ENCODE measurements at regions not wholly inside any gene's neighbourhood (a gene's known extent, or its start where the extent isn't known, plus 50 kb on each side); places are given as distances from the start of the nearest gene placed in this dataset.

DNA sequence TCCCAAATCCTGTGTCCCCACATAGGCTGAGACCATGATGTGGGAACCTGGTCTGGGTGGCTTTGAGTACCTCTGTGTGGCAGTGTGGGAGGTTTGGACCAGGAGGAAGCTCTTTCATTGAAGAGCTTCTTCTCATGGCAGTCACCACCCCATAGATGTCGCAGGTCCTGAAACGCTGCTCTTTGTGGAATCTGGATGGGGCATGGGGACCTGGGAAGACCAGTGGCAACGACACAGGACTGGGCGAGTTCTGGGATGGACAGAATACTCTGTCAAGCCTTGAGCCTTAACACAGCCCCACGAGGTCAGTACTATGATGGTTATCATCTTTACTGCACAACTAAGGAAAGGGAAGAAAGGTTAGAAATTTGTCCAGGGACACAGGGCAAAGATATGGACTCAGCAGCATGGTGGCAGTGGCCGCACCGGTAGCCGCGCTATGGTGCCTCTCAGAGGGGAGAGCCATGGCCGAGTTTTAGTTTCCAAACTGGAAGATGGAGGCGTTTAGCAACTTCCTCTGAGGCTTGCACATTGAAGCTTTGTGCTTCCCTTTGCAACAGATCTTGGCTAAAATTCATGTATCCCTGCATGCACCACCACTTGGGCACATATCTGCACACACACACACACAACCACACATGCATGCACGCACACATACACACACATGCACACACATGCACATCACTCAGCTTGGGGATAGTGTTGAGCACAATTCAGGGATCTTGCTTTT is 117.7 kb upstream of the C1orf174 start:
- DNase-seq, result no peak

DNA sequence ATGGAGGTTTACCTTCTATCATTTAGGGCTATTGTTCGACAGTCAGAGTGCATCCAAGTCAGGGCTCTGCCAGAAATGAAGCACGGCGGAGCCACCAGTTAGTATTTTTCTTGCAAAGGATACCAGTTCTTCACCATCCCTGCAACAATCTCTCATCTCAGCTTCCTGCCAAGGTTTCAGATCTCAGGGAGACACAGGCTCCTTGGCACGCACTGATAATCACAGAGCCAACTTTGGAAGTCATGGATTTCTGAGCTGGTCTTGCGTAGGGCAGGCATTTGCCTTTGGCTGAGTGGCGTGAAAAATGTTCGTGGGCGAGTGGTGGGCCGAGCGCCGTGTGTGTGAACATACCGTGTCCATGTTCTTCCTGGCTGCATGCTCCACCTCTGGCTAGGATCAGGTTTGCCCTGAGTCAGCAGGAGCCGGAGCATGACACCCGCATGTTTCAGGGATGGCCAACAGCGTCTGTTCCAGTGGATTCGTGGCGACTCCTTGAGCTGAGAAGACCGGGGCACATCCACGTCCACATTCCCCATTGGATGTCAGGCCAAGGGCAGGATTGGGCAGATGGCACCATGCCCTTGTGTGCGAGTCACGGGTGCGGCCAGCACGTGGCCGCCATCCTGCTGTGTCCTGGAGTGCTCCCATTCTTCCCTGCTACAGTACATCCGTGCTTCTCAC is 118.5 kb upstream of the C1orf174 start:
- DNase-seq, result no peak

DNA sequence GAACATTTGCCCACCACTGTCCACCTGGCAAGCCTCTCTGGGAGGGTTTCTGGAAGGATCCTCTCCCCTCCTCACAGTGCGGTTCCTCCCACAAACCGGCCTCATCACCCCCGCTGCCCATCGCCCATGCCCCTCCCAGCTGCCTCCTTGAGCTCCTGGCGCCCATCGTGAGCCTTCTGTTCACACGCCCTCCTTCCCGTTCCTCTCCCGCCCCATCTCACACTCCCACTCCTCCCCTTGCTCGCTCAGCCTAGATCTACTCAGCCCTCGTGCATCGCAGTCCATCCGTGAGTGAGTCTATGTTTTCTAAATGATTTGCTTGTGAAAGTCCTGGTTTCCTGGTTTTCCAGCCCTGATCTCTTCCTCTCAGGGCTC is 119.1 kb upstream of the C1orf174 start:
- DNase-seq, result no peak

DNA sequence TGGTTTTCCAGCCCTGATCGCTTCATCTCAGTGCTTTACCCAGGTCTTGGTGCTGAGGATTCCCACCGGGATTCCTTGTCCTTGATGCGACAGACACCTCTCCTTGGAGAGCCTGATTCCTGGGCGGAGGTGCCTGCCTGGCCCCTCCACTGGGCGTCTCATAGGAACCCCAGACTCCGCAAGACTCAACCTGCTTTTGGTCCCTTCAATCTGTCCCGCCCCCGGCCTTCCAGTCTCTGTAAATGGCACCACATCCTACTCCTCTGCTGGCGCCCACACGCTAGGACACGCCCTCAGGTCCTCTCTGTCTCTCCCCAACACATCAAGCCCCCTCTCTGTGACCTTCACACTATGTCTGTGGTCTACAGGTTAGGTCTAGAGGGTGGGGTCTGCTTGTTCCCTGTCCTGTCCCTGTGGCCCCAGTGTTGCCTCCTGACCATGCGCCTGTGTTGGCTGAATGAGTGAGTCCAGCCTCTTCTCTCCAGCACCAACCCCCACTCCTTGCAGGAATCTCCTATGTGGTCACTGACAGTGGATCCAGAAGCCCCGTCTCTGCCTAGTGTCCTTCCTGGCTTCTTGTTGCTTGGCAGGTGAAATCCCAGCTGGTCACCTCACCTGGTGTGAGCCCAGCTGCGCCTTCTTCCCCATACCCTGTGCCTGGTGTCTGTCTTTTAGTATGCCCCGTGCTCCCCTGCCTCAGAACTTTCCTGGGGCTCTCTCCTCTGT is 119.7 kb upstream of the C1orf174 start:
- DNase-seq, result no peak

DNA sequence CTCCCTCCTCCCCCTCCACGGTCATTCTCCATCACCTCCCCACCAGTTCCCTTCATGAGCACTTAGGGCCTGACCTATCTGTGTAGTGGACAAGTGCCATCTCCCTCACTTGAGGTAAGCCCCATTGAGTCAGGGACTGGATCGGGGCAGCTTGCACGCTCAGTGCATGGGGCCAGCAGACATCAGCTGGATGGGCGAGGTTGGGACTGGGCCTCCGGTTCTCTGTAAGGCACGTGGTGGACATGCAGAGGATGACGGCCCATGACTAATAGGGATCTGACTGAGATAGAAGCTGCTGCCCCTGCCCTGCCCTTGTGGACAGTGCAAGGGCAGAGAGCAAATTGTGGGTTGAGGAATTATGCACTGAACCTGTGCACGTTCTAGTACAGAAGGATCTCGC is 120.4 kb upstream of the C1orf174 start:
- no peak for DNase-seq

DNA sequence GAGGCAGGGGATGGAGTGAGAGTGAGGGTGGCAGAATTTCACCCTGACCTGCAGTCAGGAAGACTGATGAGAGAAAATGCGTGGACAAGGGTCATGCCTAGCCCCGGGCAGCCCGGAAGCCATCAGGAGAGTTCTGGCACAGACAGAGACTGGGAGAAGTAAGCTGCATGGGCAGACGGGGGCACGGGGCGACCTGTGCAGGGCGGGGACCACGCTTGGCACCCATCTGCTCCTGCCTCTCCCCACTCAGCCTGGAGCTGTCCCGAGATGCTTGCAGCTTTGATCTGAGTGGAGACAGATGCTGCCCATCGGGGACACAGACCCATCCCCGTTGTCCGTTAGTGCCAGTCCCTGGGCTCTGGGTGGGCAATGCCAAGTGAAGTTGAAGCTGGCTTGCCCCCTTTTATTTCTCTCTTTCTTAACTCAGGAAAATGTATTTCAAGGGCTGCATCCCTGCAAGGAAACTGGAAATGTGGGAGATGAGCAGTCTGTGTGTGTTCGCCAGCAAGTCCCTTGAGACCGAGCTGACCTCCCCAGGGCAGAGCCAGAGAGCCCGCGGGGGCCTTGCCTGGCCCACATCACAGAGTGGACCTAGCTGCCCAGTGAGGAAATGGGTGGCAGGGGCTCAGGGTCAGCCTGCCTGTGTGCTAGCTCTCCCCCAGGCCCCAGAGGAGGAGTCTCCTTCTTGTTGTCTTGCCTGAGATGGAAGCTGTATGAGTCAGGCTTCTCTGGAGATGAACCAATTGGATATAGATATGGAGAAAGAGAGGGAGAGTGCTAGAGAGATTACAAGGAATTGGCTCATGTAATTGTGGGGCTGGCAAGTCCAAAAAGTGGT is 121.3 kb upstream of the C1orf174 start:
- DNase-seq, result no peak

DNA sequence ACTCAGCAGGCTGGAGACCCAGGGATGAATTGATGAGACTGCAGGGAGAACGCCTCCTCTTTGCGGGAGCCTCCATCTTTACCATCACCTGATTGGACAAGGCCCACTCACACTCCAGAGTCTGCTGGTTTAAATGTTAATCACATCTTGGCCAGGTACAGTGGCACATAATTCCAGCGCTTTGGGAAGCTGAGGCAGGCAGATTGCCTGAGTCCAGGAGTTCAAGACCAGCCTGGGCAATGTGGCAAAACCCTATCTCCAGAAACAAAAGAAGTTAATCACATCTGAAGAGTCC is 121.8 kb upstream of the C1orf174 start:
- no peak for DNase-seq

DNA sequence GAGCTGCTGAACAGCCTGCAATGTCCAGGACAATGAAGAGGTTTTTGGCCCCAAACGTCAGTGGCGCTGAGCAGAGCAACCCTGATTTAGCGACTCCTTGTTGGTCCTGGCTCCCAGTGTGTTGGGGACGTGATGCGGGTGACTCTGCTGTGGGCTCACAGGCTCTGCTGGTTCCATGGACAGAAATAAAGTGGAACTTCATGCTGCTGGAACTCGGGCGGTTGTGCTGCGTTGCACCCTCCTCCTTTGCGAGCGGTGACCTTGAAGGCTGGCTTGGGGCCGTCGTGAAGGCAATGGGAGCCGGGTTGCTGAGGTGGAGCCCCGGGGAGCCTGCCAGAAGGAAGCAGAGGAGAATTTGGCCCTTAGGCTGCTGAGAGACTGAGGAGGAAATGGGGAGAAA is 122.6 kb upstream of the C1orf174 start:
- no peak for DNase-seq

DNA sequence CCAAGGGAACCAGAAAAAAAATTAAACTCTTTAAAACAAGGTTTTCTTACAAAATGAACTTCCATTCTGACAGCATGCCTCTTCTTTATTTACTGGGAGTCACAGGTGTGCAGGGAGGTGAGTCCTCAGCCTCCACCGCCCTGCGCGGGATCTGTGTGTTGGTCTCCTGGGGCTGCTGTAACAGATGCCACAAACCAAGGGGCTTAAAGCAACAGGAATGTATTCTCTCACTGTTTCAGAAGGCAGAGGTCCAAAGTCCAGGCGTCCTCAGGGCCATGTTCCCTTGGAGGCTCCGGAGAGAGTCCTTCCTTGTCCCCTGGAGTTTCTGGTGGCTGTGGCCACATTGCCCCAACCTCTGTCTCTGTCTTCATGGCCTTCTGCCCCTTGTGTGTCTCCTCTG is 123.6 kb upstream of the C1orf174 start:
- DNase-seq, result no peak

DNA sequence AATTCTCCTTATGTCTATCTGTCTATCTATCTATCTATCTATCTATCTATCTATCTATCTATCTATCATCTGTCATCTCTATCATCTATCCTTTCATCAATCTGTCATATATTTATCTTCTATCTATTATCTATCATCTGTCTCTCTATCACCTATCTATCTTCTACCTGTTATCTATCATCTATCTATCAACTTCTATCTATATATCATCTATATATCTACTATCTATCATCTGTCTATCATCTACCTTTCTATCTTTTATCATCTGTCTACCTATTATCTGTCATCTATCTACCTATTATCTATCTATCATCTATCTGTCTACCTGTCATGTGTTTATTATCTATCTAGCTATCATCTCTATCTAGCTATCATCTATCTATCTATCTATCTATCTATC is 124.7 kb upstream of the C1orf174 start:
- no peak for DNase-seq

DNA sequence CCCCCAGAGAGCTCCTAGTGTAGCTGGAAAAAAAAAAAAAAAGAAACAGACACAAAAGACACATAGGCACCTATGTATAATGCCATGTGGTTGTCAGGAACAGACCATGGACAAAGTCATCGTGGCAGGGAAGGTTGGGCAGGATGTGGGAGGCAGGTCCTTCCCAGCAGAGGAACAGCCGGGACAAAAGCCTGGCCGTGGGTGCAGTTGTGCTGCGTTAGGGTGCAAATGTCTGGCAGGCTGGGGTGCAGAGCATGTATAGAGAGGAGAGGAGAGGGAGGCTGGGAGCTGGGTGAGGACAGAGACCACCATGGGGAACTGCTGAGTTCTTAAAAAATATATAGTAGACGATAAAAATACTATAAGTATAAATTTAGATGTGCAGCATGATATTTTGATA is 125.7 kb upstream of the C1orf174 start:
- DNase-seq, result no peak

DNA sequence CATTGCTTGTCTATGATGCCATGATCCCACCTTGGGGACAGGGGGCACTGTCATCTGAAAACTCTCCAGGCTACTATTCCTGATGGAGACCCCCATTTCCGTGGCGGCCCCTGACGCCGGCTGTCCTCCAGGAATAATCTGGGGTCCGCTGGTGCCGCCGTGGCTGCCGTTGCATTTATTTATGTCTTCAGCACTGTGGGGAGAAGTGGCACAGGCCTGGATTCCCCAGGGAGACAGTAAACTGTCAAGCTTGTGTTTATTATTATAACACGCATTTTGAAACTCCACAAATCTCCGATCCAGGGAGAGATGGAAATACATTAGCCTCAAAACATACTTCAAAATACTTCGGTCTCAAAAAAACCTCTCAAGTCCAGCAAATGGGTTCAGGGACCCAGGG is 126.9 kb upstream of the C1orf174 start:
- no peak for DNase-seq

DNA sequence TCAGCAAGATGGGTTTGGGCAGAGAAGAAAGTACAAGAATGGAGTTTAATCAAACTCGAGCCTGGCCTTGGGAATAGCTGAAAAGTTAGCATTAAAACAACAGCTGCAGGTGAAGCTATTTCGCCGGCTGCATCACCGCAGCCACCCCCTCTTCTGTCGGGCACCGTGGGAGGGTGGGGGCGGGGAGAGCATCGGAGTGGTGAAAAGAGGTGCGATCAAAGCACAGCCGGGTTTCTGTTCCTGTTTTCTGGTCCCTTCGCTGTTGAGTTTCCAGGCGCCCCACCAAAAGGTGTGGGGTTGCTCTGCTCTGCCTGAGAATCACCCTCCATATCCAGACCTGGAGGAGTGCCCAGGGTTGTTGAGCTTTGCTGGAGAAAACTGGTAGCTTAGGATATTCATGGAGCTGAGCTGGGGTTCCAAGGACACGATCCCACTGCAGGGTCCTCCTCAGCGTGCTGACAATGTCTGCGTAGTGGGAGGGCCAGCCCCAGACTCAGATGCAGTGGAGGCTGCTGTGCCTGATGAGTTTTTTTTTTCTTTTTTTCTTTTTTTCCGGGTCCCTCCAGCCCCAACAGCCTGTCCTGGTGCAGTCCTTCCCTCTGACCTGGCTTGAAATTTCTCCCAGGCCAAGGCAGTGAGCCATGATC is 127.5 kb upstream of the C1orf174 start:
- DNase-seq, result no peak

DNA sequence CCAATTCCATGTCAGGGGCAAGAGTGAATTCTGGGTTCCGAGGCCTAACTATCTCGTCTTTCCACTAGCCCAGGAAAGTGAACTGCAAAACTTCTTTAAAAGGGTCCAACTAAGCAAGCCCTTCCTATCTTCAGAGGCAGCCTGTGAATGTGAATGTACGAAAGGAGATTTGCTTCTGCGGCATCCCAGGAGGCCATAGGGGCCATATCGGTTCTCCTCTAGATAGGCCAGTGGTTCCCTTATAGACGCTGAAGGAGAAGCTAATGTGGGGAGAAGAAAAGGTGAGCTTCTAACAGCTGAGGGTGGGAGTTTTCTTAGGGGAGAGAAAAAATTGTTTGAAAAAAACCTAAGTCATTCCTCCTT is 128.0 kb upstream of the C1orf174 start:
- DNase-seq, result no peak

DNA sequence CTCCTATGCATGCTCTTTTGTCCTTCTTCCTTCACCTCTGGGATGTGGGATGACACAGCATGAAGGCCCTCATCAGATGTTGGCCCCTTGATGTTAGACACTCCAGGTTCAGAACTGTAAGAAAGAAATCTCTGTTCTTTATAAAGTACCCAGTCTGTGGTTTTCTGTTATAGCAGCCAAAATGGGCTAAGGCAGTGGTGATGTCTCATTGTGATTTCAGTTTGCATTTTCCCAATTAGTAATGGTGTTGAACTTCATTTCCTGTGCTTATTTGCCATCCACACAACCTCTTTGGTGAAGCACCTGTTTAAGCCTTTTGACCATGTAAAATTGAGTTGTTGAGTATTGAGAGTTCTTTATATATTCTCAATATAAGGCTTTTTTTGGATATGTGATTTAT is 129.3 kb upstream of the C1orf174 start:
- DNase-seq, result no peak

DNA sequence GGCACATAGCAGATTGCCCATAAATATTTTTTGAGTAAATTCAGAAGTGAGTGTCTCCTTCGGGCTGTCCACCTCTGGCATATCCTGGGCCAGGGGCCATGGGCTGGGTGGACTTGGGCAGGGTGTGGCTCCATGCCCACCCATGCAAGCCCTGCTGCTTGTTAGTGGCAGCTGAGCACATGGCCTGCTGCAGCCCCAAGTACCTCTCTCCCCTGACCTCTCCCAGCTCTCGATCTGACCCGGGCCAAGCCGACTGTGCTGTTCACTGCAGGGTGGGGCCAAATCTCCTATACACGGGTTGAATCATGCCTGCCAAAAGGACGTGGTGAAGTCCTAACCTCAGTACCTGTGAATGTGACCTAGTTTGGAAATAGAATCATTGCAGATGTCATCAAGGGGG is 132.5 kb upstream of the C1orf174 start:
- DNase-seq, result no peak

DNA sequence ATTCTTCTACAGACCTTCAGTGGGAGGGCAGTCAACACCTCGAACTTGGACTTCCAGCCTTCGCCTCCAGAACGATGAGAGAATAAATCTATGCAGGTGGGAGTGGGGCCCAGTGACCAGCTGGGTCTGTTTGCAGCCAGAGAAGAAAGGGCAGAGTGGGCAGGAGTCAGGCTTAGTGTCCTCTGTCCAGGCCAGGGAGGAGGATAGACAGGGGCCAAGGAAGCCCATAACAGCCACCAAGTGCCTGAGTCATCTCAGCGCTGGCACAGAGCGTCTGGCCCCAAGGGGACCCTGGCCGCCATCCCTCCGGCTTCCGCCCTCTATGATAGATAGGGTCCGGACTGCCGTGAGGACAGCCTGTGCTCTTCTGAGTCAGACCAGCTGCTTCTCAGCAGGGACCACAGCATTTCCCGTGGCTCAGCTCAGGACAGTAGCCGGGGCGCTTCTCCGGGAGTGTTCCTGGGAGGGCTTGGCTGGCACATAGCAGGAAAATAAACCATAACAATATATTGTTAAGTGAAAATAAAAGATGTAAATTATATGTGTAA is 133.1 kb upstream of the C1orf174 start:
- no peak for DNase-seq

DNA sequence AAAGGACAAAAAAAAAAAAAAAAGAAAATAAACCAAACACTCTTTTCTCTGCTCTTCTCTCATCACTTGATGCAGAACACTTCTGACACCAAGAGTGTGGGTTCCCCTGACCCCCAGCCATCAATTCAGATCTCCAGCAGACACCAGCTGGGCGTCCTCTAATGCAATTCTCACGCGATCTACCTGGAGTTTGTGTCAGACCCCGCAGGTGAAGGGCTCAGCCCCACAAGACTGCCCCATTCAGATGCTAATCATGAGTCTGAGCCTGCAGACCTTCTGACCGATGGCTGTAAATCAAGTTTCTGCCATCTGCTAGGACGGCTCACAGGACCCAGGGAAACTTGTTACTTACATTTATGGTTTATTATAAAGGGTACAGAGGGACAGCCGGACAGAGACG is 133.6 kb upstream of the C1orf174 start:
- no peak for DNase-seq

DNA sequence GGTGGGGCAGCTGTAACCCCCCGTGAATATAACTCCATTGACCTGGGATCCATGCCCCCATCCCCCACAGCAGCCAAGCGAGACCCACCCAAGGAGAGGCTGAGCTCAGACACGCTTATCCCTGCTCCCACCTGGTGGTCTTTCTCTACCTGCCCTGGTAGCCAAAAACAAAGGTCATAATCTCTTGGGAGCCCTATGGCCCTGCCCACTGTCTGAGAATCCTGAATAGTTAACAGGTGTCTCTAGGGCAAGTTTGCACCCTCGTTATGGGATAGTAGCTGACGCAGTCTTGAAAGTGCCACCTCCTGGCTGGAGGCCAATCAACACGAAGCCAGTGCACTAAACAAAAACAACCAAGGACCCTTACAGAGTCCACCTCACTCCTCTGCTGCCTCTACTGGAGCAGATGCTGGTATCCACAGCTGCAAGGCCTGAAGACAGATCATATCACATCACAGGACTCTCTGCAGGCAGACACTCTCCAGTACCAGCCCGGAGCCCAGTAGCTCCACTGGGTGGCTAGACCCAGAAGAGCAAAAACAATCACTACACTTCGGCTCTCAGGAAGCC is 134.3 kb upstream of the C1orf174 start:
- no peak for DNase-seq

DNA sequence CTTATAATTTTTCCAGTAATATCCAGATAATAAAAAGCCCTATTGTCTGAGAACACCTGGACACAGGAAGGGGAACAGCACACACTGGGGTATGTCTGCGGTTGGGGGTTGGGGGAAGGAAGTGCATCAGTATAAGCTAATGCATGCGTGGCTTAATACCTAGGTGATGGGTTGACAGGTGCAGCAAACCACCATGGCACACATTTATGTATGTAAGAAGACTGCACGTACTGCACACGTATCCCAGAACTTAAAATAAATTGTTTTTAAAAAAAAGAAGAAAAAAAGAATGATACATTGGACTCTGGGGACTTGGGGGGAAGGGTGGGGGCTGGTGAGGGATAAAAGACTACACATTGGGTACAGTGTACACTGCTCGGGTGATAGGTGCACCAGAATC is 144.9 kb upstream of the C1orf174 start:
- no peak for DNase-seq

DNA sequence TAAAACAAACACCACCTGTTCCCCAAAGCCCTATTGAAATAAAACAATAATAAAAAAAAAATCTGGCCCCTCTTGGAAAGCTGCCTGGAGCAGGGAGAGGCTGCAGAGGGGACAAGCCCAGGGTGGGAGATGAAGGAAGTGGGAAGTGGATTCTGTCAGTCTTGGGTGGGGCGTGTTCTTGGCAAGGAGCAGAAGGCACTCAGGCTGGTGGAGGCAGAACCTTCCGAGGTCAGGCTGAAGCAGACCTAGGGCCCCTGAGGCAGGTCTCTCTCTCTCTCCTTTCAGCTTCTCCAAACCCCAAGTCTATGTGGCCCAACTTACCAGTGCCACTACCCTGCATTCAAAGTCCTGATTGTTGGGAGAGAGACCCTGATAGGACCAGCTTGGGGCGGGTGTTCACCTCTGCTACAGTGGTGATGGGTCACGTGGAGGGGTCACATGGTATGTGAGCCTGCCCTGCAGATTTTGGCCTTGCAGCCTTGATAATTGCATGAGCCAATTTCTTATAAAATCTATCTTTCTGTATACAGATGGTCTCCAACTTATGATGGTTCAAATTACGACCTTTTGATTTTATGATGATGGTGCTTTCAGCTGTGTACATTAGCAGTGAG is 145.4 kb upstream of the C1orf174 start:
- DNase-seq, result no peak

DNA sequence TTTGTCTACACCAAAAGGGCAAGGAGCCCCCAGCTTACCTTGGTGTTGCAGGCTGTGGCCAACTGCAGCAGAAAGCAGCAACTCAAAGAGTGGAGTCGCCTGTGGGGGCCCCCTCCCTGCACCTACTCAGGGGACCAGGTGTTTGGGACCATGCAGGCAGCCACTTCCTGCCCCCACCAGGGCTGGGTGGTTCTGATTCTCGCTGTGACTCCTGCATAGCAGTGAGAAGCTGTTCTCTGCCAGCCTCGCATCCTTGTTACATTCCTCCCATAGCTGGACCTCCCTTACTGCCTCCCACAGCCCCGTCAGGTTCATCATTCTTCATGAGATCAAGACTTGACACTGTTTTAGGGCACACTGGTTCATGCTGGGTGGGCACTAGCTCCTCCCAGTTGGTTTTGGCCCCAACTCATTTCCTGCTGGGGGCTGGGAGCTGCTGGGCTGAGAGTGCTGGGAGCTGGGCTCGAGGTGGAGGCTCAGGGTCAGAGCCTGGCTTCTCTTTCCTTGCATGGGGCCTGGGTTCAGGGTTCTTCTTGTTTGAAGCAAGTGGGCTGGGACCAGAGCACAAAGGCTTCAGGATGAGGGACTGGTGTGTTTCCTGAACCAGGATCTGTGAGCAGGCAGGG is 146.9 kb upstream of the C1orf174 start:
- DNase-seq, result no peak

Data from NCI-H1694 treated with DMSO at 0.1 percent for 48 hours (cell line).